NCI-H524 (cell line): ENCODE measurements at regions not wholly inside any gene's neighbourhood (a gene's known extent, or its start where the extent isn't known, plus 50 kb on each side); places are given as distances from the start of the nearest gene placed in this dataset.
"Not testable (repeated sequence)": the region's sequence is repeated elsewhere in the genome, so short reads cannot be mapped to it uniquely, and the experiment has no call there.

Source experiments
- DNase-seq, 2 experiments: peaks; one replicate each; lab custom pipeline; 2025; lab: John Stamatoyannopoulos, UW

- no peak for DNase-seq
These were observed 94.3 kb downstream of the OAT start for GRCh38 chr10:124324451-124324850.

- DNase-seq: no peak
These were observed 94.9 kb downstream of the OAT start for GRCh38 chr10:124323806-124324205.

GRCh38 chr10:124323111-124323725 is 95.5 kb downstream of the OAT start:
- no peak for DNase-seq

- DNase-seq: no peak
These were observed 96.3 kb downstream of the OAT start for GRCh38 chr10:124322191-124322980.

GRCh38 chr10:124321433-124322089 is 97.2 kb downstream of the OAT start:
- DNase-seq: no peak

- DNase-seq: no peak
These were observed 97.8 kb downstream of the OAT start for GRCh38 chr10:124320778-124321432.

GRCh38 chr10:124319926-124320391 is 98.8 kb downstream of the OAT start:
- DNase-seq: no peak

- DNase-seq: not testable (repeated sequence)
These were observed 99.2 kb downstream of the OAT start for GRCh38 chr10:124319520-124319919.

- no peak for DNase-seq
These were observed 99.9 kb downstream of the OAT start for GRCh38 chr10:124318811-124319210.

- DNase-seq: no peak
These were observed 100.6 kb downstream of the OAT start for GRCh38 chr10:124318076-124318475.

GRCh38 chr10:124316326-124316725 is 102.4 kb downstream of the OAT start:
- DNase-seq: no peak

- no peak for DNase-seq
These were observed 103.0 kb downstream of the OAT start for GRCh38 chr10:124315591-124316270.

- DNase-seq: no peak
These were observed 105.3 kb downstream of the OAT start for GRCh38 chr10:124313374-124313773.

- DNase-seq: no peak
These were observed 109.9 kb downstream of the OAT start for GRCh38 chr10:124308811-124309210.

GRCh38 chr10:124308056-124308645 is 110.6 kb downstream of the OAT start:
- no peak for DNase-seq

GRCh38 chr10:124307591-124307990 is 111.1 kb downstream of the OAT start:
- DNase-seq: no peak

- no peak for DNase-seq
These were observed 111.8 kb downstream of the OAT start for GRCh38 chr10:124306922-124307371.

GRCh38 chr10:124306520-124306919 is 112.2 kb downstream of the OAT start:
- DNase-seq: no peak

- no peak for DNase-seq
These were observed 112.7 kb downstream of the OAT start for GRCh38 chr10:124305984-124306383.

GRCh38 chr10:124305131-124305530 is 113.6 kb downstream of the OAT start:
- no peak for DNase-seq

GRCh38 chr10:124303662-124304418 is 114.9 kb downstream of the OAT start:
- DNase-seq: no peak
